Thyroid gland (tissue), 4 donors: ENCODE measurements at regions not wholly inside any gene's neighbourhood (a gene's known extent, or its start where the extent isn't known, plus 50 kb on each side); places are given as distances from the start of the nearest gene placed in this dataset.

ENCODE experiments used
- DNase-seq, 2 donors: peaks; one replicate each; pipeline ENCODE4 v3.0.0-alpha.2; 2019
- H3K27ac ChIP-seq, 3 donors: fragments of 200-600 bp; sonication (generic); 1 replicate in 2 of 3; 2 replicates in 1 of 3; pipeline ENCODE4 v1.5.1; 2016 to 2019; ENCODE audit warnings: mild to moderate bottlenecking in 1 of 3, moderate library complexity in 1 of 3
- H3K27me3 ChIP-seq: fragments of 200-600 bp; sonication (generic); one replicate; pipeline ENCODE4 v1.5.1; 2019
- H3K36me3 ChIP-seq, 2 donors: fragments of 200-600 bp; sonication (generic); one replicate each; pipeline ENCODE4 v1.5.1; 2016 to 2019
- H3K4me1 ChIP-seq, 2 donors: fragments of 200-600 bp; sonication (generic); one replicate each; pipeline ENCODE4 v1.5.1; 2017 to 2019
- H3K4me3 ChIP-seq, 3 donors: fragments of 200-600 bp; sonication (generic); replicated peaks in 1 of 3; 1 replicate in 2 of 3; 2 replicates in 1 of 3; pipeline ENCODE4 v1.5.1; 2016; ENCODE audit warnings: mild to moderate bottlenecking in 1 of 3
- H3K9me3 ChIP-seq: fragments of 200-600 bp; sonication (generic); one replicate; pipeline ENCODE4 v1.5.1; 2017
- CTCF ChIP-seq, 6 experiments: fragments of 200-600 bp in 3 of 6; fragments of 450-650 bp in 3 of 6; sonication (generic) in 3 of 6; IDR thresholded peaks; one replicate each; pipeline ENCODE4 v1.5.1; 2016 to 2019; ENCODE audit warnings: antibody characterized with exemption in 6 of 6, mild to moderate bottlenecking in 2 of 6, inconsistent platforms in 1 of 6, moderate library complexity in 1 of 6
- POLR2A ChIP-seq, 2 donors: fragments of 450-650 bp; IDR thresholded peaks; one replicate each; pipeline ENCODE4 v1.6.1; 2017; ENCODE audit warnings: antibody characterized with exemption in 2 of 2, mild to moderate bottlenecking in 2 of 2, moderate library complexity in 1 of 2
- WGBS, 2 donors: methylation state at CpG; one replicate each; pipeline ENCODE4 v1.1.5; 2017; 5-methylcytosine and 5-hydroxymethylcytosine counted together
- intact Hi-C: fragments of 100-400 bp; cut with DNase I; formaldehyde crosslinking; loops from one replicate; pipeline ENCODE4 v1.15.1; 2023

GRCh38 chr4:124243671-124244366 is 468.7 kb downstream of the ANKRD50 start:
- Histone ChIP-seq H3K27me3 (no peaks in the 10 kb centered on the region), H3K4me3 (no peak overlapping the region), H3K36me3 (no peaks in the 10 kb centered on the region), H3K9me3 (no peaks in the 10 kb centered on the region), H3K4me1 (no peaks in the 10 kb centered on the region), H3K27ac (no peak overlapping the region)
- DNase-seq, result no peak
- intact Hi-C loops, result no loop called here
- WGBS, 2 donors, result 92 to 96% methylated on average over 2 to 3 of the region's 3 CpGs
- TF ChIP-seq CTCF (IDR thresholded peaks at IDR 0.05), result no peak

GRCh38 chr4:124253080-124253479 is 459.5 kb downstream of the ANKRD50 start:
- Histone ChIP-seq H3K27me3 (no peaks in the 10 kb centered on the region), H3K4me3 (no peak overlapping the region), H3K36me3 (no peaks in the 10 kb centered on the region), H3K9me3 (no peaks in the 10 kb centered on the region), H3K4me1 (no peaks in the 10 kb centered on the region), H3K27ac (no peak overlapping the region)
- DNase-seq, result no peak
- no peak for TF ChIP-seq CTCF (IDR thresholded peaks at IDR 0.05)
- no peak for TF ChIP-seq POLR2A (IDR thresholded peaks at IDR 0.05)
- intact Hi-C loops, result no loop called here

DNA sequence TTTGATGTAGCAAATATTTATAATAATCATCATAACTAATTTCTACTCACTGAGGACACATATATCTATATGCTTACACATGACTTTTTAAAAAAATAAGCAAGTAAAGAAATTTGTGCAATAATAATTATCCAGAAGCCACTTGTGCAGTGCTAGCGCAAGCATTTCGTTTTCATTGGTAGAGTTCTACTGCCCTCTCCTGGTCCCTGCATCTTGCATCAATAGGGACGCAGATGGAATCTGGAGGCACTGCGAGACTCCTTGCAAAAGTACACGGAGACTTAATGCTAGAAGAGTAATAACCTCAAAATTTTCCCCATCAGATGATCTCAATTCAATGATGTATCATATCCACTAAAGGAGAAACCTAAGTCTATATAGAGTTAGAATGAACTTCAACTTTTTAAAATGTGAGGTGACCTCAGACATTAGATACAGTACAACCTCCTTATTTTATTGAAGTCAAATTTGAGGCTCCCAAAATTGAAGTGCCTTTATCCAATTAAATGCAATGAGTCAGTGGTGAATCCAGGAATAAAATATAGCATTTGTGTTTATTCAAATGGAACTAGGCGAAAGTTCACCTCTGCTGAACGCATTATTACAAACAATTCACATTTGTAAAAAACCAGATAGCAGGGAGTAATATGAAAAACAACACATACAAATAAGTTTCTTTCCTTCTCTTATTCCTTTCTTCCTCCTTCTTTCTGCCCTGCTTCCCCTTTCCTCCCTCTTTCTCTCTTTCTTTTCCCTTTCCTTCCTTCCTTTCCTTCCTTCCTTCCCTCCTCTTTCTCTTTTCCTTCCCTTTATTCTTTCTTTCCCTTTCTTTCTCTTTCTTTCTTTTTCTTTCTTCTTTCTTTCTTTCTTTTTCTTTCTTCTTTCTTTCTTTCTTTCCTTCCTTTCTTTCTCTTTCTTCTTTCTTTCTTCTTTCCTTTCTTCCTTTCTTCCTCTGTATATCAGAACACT is 450.0 kb downstream of the ANKRD50 start:
- peak; percentile 18 to 84 (median 66) for TF ChIP-seq CTCF (IDR thresholded peaks at IDR 0.05)
- no peak for TF ChIP-seq POLR2A (IDR thresholded peaks at IDR 0.05)
- no peaks in the 10 kb centered on the region for H3K4me1 ChIP-seq
- H3K27me3 ChIP-seq, result no peaks in the 10 kb centered on the region
- intact Hi-C loops, result no loop called here
- no peak overlapping the region for H3K4me3 ChIP-seq
- H3K9me3 ChIP-seq, result no peaks in the 10 kb centered on the region
- no peaks in the 10 kb centered on the region for H3K36me3 ChIP-seq
- WGBS, 2 donors, result 22 to 24% methylated on average over 7 of the region's 7 CpGs
- peak; percentile 33 to 58 for DNase-seq
- no peak overlapping the region for H3K27ac ChIP-seq

GRCh38 chr4:124265701-124266100 is 446.8 kb downstream of the ANKRD50 start:
- no peak for TF ChIP-seq CTCF (IDR thresholded peaks at IDR 0.05)
- TF ChIP-seq POLR2A (IDR thresholded peaks at IDR 0.05), result no peak
- DNase-seq, result no peak
- Histone ChIP-seq H3K27me3 (no peaks in the 10 kb centered on the region), H3K27ac (no peak overlapping the region), H3K4me1 (no peaks in the 10 kb centered on the region), H3K36me3 (no peaks in the 10 kb centered on the region), H3K9me3 (no peaks in the 10 kb centered on the region), H3K4me3 (no peak overlapping the region)
- intact Hi-C loops, result no loop called here
- 94 to 95% methylated on average over 1 of the region's 1 CpG for WGBS, 2 donors

DNA sequence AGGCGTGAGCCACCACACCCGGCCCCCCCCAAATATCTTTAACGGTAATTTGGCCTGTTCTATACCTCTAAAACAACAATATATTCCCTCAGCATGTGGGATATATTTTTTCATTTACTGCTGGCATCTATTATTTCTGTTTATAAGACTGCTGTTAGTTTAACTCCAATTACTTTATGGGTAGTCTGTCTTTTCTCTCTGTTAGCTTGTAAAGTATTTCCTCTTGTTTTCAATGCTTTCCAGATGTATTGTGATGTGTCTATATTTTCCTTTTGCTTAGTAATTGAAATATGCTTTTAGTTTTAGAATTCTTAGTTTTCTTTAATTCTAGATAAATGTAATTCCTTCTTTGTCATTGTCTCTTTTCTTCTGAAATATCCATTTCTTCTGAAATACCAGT is 445.8 kb downstream of the ANKRD50 start:
- intact Hi-C loops, result no loop called here
- H3K4me3 ChIP-seq, result no peak overlapping the region

More for the DNA sequence above, 445.8 kb downstream of the ANKRD50 start:
- Histone ChIP-seq H3K27ac (no peak overlapping the region), H3K4me1 (no peaks in the 10 kb centered on the region), H3K27me3 (no peaks in the 10 kb centered on the region), H3K36me3 (no peaks in the 10 kb centered on the region), H3K9me3 (no peaks in the 10 kb centered on the region)
- DNase-seq, result no peak
- TF ChIP-seq CTCF (IDR thresholded peaks at IDR 0.05), result no peak
- TF ChIP-seq POLR2A (IDR thresholded peaks at IDR 0.05), result no peak
- 79 to 82% methylated on average over 3 of the region's 3 CpGs for WGBS, 2 donors
